ENCODE measurements at regions not wholly inside any gene's neighbourhood (a gene's known extent, or its start where the extent isn't known, plus 50 kb on each side); places are given as distances from the start of the nearest gene placed in this dataset.
A peak's percentile ranks its signal among the peaks of the same experiment; 100 is the strongest.

- DNase-seq = no peak
These were observed 129.9 kb upstream of the COL21A1 start for GRCh38 chr6:56377295-56377694.

- no peak for DNase-seq
These were observed 128.4 kb upstream of the COL21A1 start for GRCh38 chr6:56375806-56376205.

- no peak for DNase-seq
These were observed 127.5 kb upstream of the COL21A1 start for GRCh38 chr6:56374841-56375369.

- no peak for DNase-seq
These were observed 125.1 kb upstream of the COL21A1 start for GRCh38 chr6:56372406-56372995.

- no peak for DNase-seq
These were observed 123.3 kb upstream of the COL21A1 start for GRCh38 chr6:56370561-56371211.

GRCh38 chr6:56370127-56370540, 122.8 kb upstream of the COL21A1 start:
- DNase-seq = no peak

GRCh38 chr6:56368491-56368890, 121.1 kb upstream of the COL21A1 start:
- DNase-seq = no peak

- no peak for DNase-seq
These were observed 118.9 kb upstream of the COL21A1 start for GRCh38 chr6:56366141-56366852.

- no peak for DNase-seq
These were observed 117.5 kb upstream of the COL21A1 start for GRCh38 chr6:56364827-56365339.

GRCh38 chr6:56364431-56364826, 117.0 kb upstream of the COL21A1 start:
- no peak for DNase-seq

- DNase-seq = no peak
These were observed 116.5 kb upstream of the COL21A1 start for GRCh38 chr6:56363796-56364430.

- no peak for DNase-seq
These were observed 114.4 kb upstream of the COL21A1 start for GRCh38 chr6:56361812-56362211.

GRCh38 chr6:56359201-56359899, 112.0 kb upstream of the COL21A1 start:
- peak; percentile 65 for DNase-seq

- DNase-seq = no peak
These were observed 110.4 kb upstream of the COL21A1 start for GRCh38 chr6:56357616-56358373.

GRCh38 chr6:56356426-56356825, 109.0 kb upstream of the COL21A1 start:
- DNase-seq = no peak

- DNase-seq = no peak
These were observed 106.5 kb upstream of the COL21A1 start for GRCh38 chr6:56353860-56354259.

- no peak for DNase-seq
These were observed 103.4 kb upstream of the COL21A1 start for GRCh38 chr6:56350628-56351260.

- DNase-seq = no peak
These were observed 101.8 kb upstream of the COL21A1 start for GRCh38 chr6:56349194-56349593.

GRCh38 chr6:56348578-56348977, 101.2 kb upstream of the COL21A1 start:
- DNase-seq = no peak

GRCh38 chr6:56347526-56347925, 100.1 kb upstream of the COL21A1 start:
- no peak for DNase-seq

- no peak for DNase-seq
These were observed 99.6 kb upstream of the COL21A1 start for GRCh38 chr6:56346958-56347357.
